OCI-LY7 (cell line): ENCODE measurements at regions not wholly inside any gene's neighbourhood (a gene's known extent, or its start where the extent isn't known, plus 50 kb on each side); places are given as distances from the start of the nearest gene placed in this dataset.

ENCODE experiments used
- EZH2phosphoT487 ChIP-seq: fragments of 200-600 bp; sonication (generic); IDR thresholded peaks from 2 replicates; pipeline ENCODE4 v1.6.1; 2018; ENCODE audit warnings: low read depth, borderline replicate concordance, mild to moderate bottlenecking, mixed run types, antibody characterized with exemption, low read length, moderate library complexity, mixed read lengths
- TF ChIP-seq, protein P1 (sequence below): fragments of 200-600 bp; sonication (generic); conservative IDR thresholded peaks from 2 replicates; pipeline ENCODE4 v1.5.1; 2014; ENCODE audit warnings: mild to moderate bottlenecking, antibody characterized with exemption, low read length, moderate library complexity, mixed read lengths

DNA sequence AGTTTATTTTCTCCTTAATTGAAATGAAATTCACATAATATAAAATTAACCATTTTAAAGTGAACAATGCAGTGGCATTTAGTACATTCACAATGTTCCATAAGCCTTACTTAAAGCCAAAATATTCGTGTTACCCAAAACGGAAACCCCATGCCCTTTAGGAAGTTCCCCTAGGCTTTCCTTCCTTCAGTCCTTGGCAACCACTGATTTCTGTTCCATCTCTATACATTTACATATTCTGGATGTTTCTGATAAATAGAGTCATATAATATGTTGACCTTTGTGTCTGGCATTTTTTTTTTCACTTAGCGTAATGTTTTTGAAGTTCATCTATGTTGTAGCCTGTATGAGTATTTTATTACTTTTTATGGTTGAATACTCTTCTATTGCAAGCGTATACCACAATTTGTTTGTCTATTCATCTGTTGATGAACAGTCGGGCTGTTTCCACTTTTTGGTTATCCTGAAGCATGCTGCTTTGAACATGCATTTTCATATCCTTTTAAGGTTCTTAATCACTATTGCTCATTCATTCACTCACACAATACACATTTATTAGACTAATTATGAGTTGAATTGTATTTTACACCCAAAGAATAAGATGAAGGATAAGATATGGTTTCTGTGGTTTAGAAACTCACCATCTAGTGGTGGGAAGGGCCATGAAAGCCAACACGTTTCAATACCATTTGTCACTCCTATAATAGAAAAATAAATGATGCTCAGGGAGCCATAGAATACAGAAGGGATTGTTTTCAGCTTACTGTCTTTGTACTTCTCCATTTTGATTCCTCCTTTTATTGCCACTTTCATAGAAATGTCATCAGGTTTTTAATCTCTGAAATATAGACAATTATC is 408.2 kb upstream of the CBLB start:
- TF ChIP-seq, protein P1, sequence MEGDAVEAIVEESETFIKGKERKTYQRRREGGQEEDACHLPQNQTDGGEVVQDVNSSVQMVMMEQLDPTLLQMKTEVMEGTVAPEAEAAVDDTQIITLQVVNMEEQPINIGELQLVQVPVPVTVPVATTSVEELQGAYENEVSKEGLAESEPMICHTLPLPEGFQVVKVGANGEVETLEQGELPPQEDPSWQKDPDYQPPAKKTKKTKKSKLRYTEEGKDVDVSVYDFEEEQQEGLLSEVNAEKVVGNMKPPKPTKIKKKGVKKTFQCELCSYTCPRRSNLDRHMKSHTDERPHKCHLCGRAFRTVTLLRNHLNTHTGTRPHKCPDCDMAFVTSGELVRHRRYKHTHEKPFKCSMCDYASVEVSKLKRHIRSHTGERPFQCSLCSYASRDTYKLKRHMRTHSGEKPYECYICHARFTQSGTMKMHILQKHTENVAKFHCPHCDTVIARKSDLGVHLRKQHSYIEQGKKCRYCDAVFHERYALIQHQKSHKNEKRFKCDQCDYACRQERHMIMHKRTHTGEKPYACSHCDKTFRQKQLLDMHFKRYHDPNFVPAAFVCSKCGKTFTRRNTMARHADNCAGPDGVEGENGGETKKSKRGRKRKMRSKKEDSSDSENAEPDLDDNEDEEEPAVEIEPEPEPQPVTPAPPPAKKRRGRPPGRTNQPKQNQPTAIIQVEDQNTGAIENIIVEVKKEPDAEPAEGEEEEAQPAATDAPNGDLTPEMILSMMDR = 0 out of 2 replicates have a peak, but pooled peaks have one; percentile 39
- no peak for TF ChIP-seq EZH2phosphoT487
